Loucy (cell line): ENCODE measurements at regions not wholly inside any gene's neighbourhood (a gene's known extent, or its start where the extent isn't known, plus 50 kb on each side); places are given as distances from the start of the nearest gene placed in this dataset.

Experiments
- EZH2phosphoT487 ChIP-seq: fragments of 200-600 bp; IDR thresholded peaks from 2 replicates; pipeline ENCODE4 v1.6.1; 2018; ENCODE audit warnings: antibody characterized with exemption, mild to moderate bottlenecking, moderate library complexity, borderline replicate concordance
- TF ChIP-seq, protein P1 (sequence below): fragments of 200-600 bp; sonication (generic); conservative IDR thresholded peaks from 2 replicates; pipeline ENCODE4 v1.5.1; 2014; ENCODE audit warnings: mild to moderate bottlenecking, antibody characterized with exemption, low read length

GRCh38 chr3:81311321-81311720, 450.1 kb downstream of the GBE1 start:
- TF ChIP-seq, protein P1, sequence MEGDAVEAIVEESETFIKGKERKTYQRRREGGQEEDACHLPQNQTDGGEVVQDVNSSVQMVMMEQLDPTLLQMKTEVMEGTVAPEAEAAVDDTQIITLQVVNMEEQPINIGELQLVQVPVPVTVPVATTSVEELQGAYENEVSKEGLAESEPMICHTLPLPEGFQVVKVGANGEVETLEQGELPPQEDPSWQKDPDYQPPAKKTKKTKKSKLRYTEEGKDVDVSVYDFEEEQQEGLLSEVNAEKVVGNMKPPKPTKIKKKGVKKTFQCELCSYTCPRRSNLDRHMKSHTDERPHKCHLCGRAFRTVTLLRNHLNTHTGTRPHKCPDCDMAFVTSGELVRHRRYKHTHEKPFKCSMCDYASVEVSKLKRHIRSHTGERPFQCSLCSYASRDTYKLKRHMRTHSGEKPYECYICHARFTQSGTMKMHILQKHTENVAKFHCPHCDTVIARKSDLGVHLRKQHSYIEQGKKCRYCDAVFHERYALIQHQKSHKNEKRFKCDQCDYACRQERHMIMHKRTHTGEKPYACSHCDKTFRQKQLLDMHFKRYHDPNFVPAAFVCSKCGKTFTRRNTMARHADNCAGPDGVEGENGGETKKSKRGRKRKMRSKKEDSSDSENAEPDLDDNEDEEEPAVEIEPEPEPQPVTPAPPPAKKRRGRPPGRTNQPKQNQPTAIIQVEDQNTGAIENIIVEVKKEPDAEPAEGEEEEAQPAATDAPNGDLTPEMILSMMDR, result no peak
- no peak for TF ChIP-seq EZH2phosphoT487
